Liver (tissue), 3 donors: ENCODE measurements at regions not wholly inside any gene's neighbourhood (a gene's known extent, or its start where the extent isn't known, plus 50 kb on each side); places are given as distances from the start of the nearest gene placed in this dataset.
"Not testable (repeated sequence)": the region's sequence is repeated elsewhere in the genome, so short reads cannot be mapped to it uniquely, and the experiment has no call there.

Source experiments
- CTCF ChIP-seq: fragments of 150-350 bp; IDR thresholded peaks from 2 replicates; pipeline ENCODE4 v1.5.1; 2017; ENCODE audit warnings: improper control_type of control experiment, low read depth, low read length; ENCODE audit not compliant: missing input control
- MAX ChIP-seq: IDR thresholded peaks from 2 replicates; pipeline ENCODE4 v1.6.1; 2016; ENCODE audit warnings: antibody characterized with exemption
- RAD21 ChIP-seq, 2 donors: IDR thresholded peaks; 2 replicates each; pipeline ENCODE4 v1.6.1; 2016; ENCODE audit warnings: antibody characterized with exemption in 2 of 2, mild to moderate bottlenecking in 2 of 2
- YY1 ChIP-seq: IDR thresholded peaks from 2 replicates; pipeline ENCODE4 v1.6.1; 2016; ENCODE audit warnings: antibody characterized with exemption, mild to moderate bottlenecking
- donor health status: healthy.
- donor health status: healthy.

- TF ChIP-seq CTCF; MAX; RAD21 (IDR thresholded peaks at IDR 0.05); YY1: not testable (repeated sequence)
Observed at GRCh38 chr1:14361005-14361404, 237.5 kb upstream of the KAZN start.
